Peyer's patch (tissue), 4 donors: ENCODE measurements at regions not wholly inside any gene's neighbourhood (a gene's known extent, or its start where the extent isn't known, plus 50 kb on each side); places are given as distances from the start of the nearest gene placed in this dataset.

Experiments
- DNase-seq, 3 donors: peaks; one replicate each; pipeline ENCODE4 v3.0.0-alpha.2; 2017 to 2019
- H3K27ac ChIP-seq, 4 donors: fragments of 200-600 bp; sonication (generic); one replicate each; pipeline ENCODE4 v1.5.1; 2016 to 2019
- H3K27me3 ChIP-seq, 2 donors: fragments of 200-600 bp; sonication (generic); one replicate each; pipeline ENCODE4 v1.5.1; 2019
- H3K36me3 ChIP-seq, 3 donors: fragments of 200-600 bp; sonication (generic); one replicate each; pipeline ENCODE4 v1.5.1; 2016 to 2019
- H3K4me1 ChIP-seq, 4 donors: fragments of 200-600 bp; sonication (generic); one replicate each; pipeline ENCODE4 v1.5.1; 2016 to 2019
- H3K4me3 ChIP-seq, 4 donors: fragments of 200-600 bp; sonication (generic); 1 replicate in 3 of 4; 2 replicates in 1 of 4; pipeline ENCODE4 v1.5.1; 2016 to 2019; ENCODE audit warnings: mild to moderate bottlenecking in 1 of 4
- H3K9me3 ChIP-seq, 4 donors: fragments of 200-600 bp; sonication (generic); one replicate each; pipeline ENCODE4 v1.5.1; 2016 to 2019; ENCODE audit warnings: mild to moderate bottlenecking in 1 of 4
- POLR2A ChIP-seq, 2 donors: fragments of 450-650 bp; IDR thresholded peaks; one replicate each; pipeline ENCODE4 v1.5.1; 2017; ENCODE audit warnings: antibody characterized with exemption in 2 of 2, mild to moderate bottlenecking in 2 of 2, moderate library complexity in 2 of 2
- TF ChIP-seq, protein P1 (sequence below), 6 experiments: fragments of 450-650 bp in 4 of 6; fragments of 200-600 bp in 2 of 6; sonication (generic) in 1 of 6; IDR thresholded peaks; one replicate each; pipeline ENCODE4 v1.5.1; 2017 to 2019; ENCODE audit warnings: antibody characterized with exemption in 6 of 6, mild to moderate bottlenecking in 3 of 6, moderate library complexity in 1 of 6

- no peak overlapping the region for H3K4me3 ChIP-seq
- no peaks in the 10 kb centered on the region for H3K36me3 ChIP-seq
- no peak overlapping the region for H3K27ac ChIP-seq
- peak in 1 of 3 donors; percentile 35 for DNase-seq
- H3K9me3 ChIP-seq, result no peaks in the 10 kb centered on the region
- TF ChIP-seq POLR2A (IDR thresholded peaks at IDR 0.05), result no peak
- TF ChIP-seq, protein P1, sequence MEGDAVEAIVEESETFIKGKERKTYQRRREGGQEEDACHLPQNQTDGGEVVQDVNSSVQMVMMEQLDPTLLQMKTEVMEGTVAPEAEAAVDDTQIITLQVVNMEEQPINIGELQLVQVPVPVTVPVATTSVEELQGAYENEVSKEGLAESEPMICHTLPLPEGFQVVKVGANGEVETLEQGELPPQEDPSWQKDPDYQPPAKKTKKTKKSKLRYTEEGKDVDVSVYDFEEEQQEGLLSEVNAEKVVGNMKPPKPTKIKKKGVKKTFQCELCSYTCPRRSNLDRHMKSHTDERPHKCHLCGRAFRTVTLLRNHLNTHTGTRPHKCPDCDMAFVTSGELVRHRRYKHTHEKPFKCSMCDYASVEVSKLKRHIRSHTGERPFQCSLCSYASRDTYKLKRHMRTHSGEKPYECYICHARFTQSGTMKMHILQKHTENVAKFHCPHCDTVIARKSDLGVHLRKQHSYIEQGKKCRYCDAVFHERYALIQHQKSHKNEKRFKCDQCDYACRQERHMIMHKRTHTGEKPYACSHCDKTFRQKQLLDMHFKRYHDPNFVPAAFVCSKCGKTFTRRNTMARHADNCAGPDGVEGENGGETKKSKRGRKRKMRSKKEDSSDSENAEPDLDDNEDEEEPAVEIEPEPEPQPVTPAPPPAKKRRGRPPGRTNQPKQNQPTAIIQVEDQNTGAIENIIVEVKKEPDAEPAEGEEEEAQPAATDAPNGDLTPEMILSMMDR (IDR thresholded peaks at IDR 0.05), result no peak
- no peaks in the 10 kb centered on the region for H3K4me1 ChIP-seq
- H3K27me3 ChIP-seq, result no peaks in the 10 kb centered on the region
Measured at GRCh38 chr14:99330316-99331240, 58.6 kb upstream of the BCL11B start.

GRCh38 chr14:99329711-99330315, 57.8 kb upstream of the BCL11B start:
- no peaks in the 10 kb centered on the region for H3K9me3 ChIP-seq
- no peak overlapping the region for H3K27ac ChIP-seq
- no peaks in the 10 kb centered on the region for H3K27me3 ChIP-seq
- no peaks in the 10 kb centered on the region for H3K36me3 ChIP-seq
- H3K4me3 ChIP-seq, result no peak overlapping the region
- DNase-seq, result peak in 1 of 3 donors; percentile 30
- TF ChIP-seq, protein P1 (IDR thresholded peaks at IDR 0.05), result no peak
- no peak for TF ChIP-seq POLR2A (IDR thresholded peaks at IDR 0.05)
- H3K4me1 ChIP-seq, result no peaks in the 10 kb centered on the region

DNA sequence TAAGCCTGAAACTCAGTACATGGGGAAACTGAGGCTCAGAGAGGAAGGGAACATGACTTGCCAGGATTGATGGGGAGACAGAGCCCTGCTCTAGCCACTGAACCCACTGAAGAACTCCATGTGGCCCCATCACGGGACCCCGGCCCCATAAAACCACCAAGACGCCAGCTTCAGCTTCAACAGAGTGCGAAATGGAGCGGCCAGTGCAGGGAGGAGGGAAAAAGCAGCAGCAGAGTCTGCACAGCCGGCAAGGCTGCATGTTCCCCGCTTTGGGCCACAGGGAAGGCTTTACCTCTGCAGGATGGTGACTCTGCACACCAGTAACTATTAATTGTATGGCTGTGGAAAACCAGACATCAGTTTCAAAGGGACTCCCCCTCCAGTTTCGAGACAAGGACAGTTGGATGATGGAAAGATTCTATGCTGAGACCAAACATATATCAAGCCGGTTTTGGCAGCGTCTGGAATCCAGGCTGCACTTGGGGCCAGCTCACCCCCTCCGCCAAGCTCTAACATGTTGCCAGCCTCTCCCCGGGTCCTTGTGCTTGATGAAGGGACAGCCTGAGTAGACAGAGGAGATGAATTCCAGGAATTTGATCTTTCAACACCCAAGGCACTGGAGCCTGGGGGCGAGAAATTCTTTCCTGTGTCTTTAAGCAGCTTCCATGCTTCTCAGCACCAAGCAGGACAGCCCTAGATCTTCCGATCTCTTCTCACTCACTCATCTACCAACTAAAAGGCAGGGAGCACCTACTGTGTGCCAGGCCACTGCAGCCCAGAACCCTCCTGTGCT, 55.7 kb upstream of the BCL11B start:
- TF ChIP-seq POLR2A (IDR thresholded peaks at IDR 0.05), result no peak
- TF ChIP-seq, protein P1 (IDR thresholded peaks at IDR 0.05), result no peak
- no peak overlapping the region for H3K4me3 ChIP-seq
- no peaks in the 10 kb centered on the region for H3K4me1 ChIP-seq
- H3K27ac ChIP-seq, result no peak overlapping the region
- no peaks in the 10 kb centered on the region for H3K27me3 ChIP-seq
- H3K9me3 ChIP-seq, result no peaks in the 10 kb centered on the region
- no peak for DNase-seq
- H3K36me3 ChIP-seq, result no peaks in the 10 kb centered on the region

DNA sequence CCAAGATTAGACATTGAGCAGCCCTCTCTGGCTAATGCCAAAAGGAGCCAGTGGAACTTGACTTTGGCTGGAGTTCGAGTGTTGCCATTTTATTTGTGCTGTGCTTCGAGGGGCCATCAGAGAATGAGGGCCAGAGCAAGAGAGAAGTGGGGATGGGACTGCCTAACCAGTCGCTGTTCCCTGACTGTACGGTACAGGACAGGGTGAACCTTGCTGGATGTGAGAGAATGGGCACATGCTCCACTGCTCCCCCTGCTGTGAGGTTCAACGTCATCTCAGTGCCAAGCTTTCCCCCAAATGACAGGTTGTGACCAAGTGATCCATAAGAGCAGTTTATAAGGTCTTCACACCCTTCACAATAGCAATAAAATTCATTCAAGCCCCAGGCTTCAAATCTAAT, 55.1 kb upstream of the BCL11B start:
- H3K27me3 ChIP-seq, result no peaks in the 10 kb centered on the region
- no peak for DNase-seq
- no peaks in the 10 kb centered on the region for H3K4me1 ChIP-seq

More for the DNA sequence above, 55.1 kb upstream of the BCL11B start:
- Histone ChIP-seq H3K9me3 (no peaks in the 10 kb centered on the region), H3K4me3 (no peak overlapping the region), H3K36me3 (no peaks in the 10 kb centered on the region), H3K27ac (no peak overlapping the region)
- TF ChIP-seq POLR2A (IDR thresholded peaks at IDR 0.05), result no peak
- TF ChIP-seq, protein P1 (IDR thresholded peaks at IDR 0.05), result peak in 1 of 6 experiments; percentile 9
